ENCODE measurements at regions not wholly inside any gene's neighbourhood (a gene's known extent, or its start where the extent isn't known, plus 50 kb on each side); places are given as distances from the start of the nearest gene placed in this dataset.
A peak's percentile ranks its signal among the peaks of the same experiment; 100 is the strongest.

GRCh38 chr2:235149736-235150135 is 197.9 kb downstream of the SH3BP4 start:
- no CpG with 5 or more reads among the region's 1 CpG for WGBS (ENCODE audit: insufficient coverage, low coverage, low lambda C conversion rate, missing lambda C conversion rate)
- ATAC-seq: no peak
- no peak for TF ChIP-seq POLR2A (IDR thresholded peaks at IDR 0.05)
- TF ChIP-seq CTCF (IDR thresholded peaks at IDR 0.05): no peak

GRCh38 chr2:235151152-235151551 is 199.3 kb downstream of the SH3BP4 start:
- Histone ChIP-seq H3K4me3 (no peak overlapping the region), H3K9me3 (no peaks in the 10 kb centered on the region), H3K27ac (no peak overlapping the region), H3K36me3 (no peaks in the 10 kb centered on the region), H3K4me1 (no peaks in the 10 kb centered on the region), H3K27me3 (no peaks in the 10 kb centered on the region)
- WGBS (ENCODE audit: insufficient coverage, low coverage, low lambda C conversion rate, missing lambda C conversion rate): 51% methylated on average over 2 of the region's 2 CpGs
- no peak for TF ChIP-seq POLR2A (IDR thresholded peaks at IDR 0.05)
- TF ChIP-seq CTCF (IDR thresholded peaks at IDR 0.05): no peak
- DNase-seq (no peak), ATAC-seq (no peak)
- intact Hi-C loops (cut with DNase I): no loop called here

More at GRCh38 chr2:235149736-235150135, 197.9 kb downstream of the SH3BP4 start:
- intact Hi-C loops (cut with DNase I): loop anchor here in 1 of 2 donors (10.0 kb wide), 2 partner anchors 445 to 595 kb away; no protein-coding TSS in a partner anchor
- no peaks in the 10 kb centered on the region for H3K36me3 ChIP-seq
- H3K27me3 ChIP-seq: no peaks in the 10 kb centered on the region
- no peaks in the 10 kb centered on the region for H3K9me3 ChIP-seq
- H3K4me1 ChIP-seq: no peaks in the 10 kb centered on the region
- DNase-seq: no peak
- H3K27ac ChIP-seq: no peak overlapping the region
- H3K4me3 ChIP-seq: no peak overlapping the region

- WGBS (ENCODE audit: insufficient coverage, low coverage, low lambda C conversion rate, missing lambda C conversion rate): 67% methylated on average over 4 of the region's 5 CpGs
- Histone ChIP-seq H3K9me3 (no peaks in the 10 kb centered on the region), H3K27me3 (no peaks in the 10 kb centered on the region), H3K36me3 (no peaks in the 10 kb centered on the region), H3K4me3 (no peak overlapping the region), H3K27ac (no peak overlapping the region), H3K4me1 (no peaks in the 10 kb centered on the region)
- intact Hi-C loops (cut with DNase I): no loop called here
- ATAC-seq (no peak), DNase-seq (no peak)
- no peak for TF ChIP-seq POLR2A (IDR thresholded peaks at IDR 0.05)
- TF ChIP-seq CTCF (IDR thresholded peaks at IDR 0.05): no peak
Measured at GRCh38 chr2:235155163-235155562, 203.3 kb downstream of the SH3BP4 start.

GRCh38 chr2:235156055-235156454 is 204.2 kb downstream of the SH3BP4 start:
- intact Hi-C loops (cut with DNase I): no loop called here
- H3K27ac ChIP-seq: no peak overlapping the region

More at GRCh38 chr2:235156055-235156454, 204.2 kb downstream of the SH3BP4 start:
- no peaks in the 10 kb centered on the region for H3K4me1 ChIP-seq
- TF ChIP-seq CTCF (IDR thresholded peaks at IDR 0.05) (no peak), POLR2A (IDR thresholded peaks at IDR 0.05) (no peak)
- no peaks in the 10 kb centered on the region for H3K9me3 ChIP-seq
- DNase-seq: no peak
- H3K36me3 ChIP-seq: no peaks in the 10 kb centered on the region
- 46% methylated on average over 3 of the region's 5 CpGs for WGBS (ENCODE audit: insufficient coverage, low coverage, low lambda C conversion rate, missing lambda C conversion rate)
- no peaks in the 10 kb centered on the region for H3K27me3 ChIP-seq
- ATAC-seq: peak in 1 of 4 donors; percentile 35
- no peak overlapping the region for H3K4me3 ChIP-seq
